GM12891 (cell line): ENCODE measurements at regions not wholly inside any gene's neighbourhood (a gene's known extent, or its start where the extent isn't known, plus 50 kb on each side); places are given as distances from the start of the nearest gene placed in this dataset.

Experiments used
- DNase-seq: peaks from one replicate; pipeline ENCODE4 v3.0.0; 2011; ENCODE audit warnings: low spot score; ENCODE audit not compliant: insufficient read length
- FAIRE-seq: peaks from 2 replicates; lab custom pipeline; 2011; peaks lifted over from hg19 to GRCh38; lab: Jason Lieb, UNC
- PAX5 ChIP-seq: IDR thresholded peaks from 2 replicates; pipeline ENCODE4 v1.6.1; 2011; ENCODE audit warnings: low read length, moderate library complexity, mild to moderate bottlenecking; ENCODE audit not compliant: insufficient read depth, severe bottlenecking
- POLR2A ChIP-seq: IDR thresholded peaks from 2 replicates; pipeline ENCODE4 v1.6.1; 2011; ENCODE audit warnings: low read depth, low read length, control low read depth
- POLR2AphosphoS5 ChIP-seq: IDR thresholded peaks from 2 replicates; pipeline ENCODE4 v1.6.1; 2011; ENCODE audit warnings: low read depth, low read length, control low read depth
- POU2F2 ChIP-seq: IDR thresholded peaks from 2 replicates; pipeline ENCODE4 v1.6.1; 2011; ENCODE audit warnings: low read depth, mild to moderate bottlenecking, control low read depth, low read length, moderate library complexity
- SPI1 ChIP-seq: IDR thresholded peaks from 2 replicates; pipeline ENCODE4 v1.6.1; 2011; ENCODE audit warnings: low read depth, low read length, control low read depth
- TAF1 ChIP-seq: IDR thresholded peaks from 2 replicates; pipeline ENCODE4 v1.6.1; 2011; ENCODE audit warnings: low read depth, low read length, control low read depth

DNA sequence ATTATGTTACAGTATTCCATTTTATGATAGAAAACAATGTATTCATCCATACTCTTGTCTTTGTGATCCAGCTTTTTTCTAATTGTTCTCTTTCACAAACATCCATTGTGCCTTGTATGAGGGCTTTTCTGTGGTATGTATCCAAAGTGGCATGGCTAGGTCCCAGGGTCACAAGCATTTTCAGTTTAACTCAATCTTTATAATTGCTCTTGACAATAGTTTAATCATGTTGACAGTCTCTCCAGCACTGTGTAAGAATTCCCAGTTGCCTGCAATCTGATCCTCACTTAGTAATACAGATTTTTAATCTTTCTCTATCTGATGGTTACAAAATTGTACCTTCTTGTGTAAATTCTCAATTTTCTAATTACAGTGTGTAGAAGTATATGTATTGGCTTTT, 533.4 kb downstream of the NEBL start:
- TF ChIP-seq POU2F2 (no peak), SPI1 (no peak), POLR2AphosphoS5 (no peak), POLR2A (no peak), PAX5 (no peak), TAF1 (no peak)
- FAIRE-seq: no peak
- DNase-seq: no peak

DNA sequence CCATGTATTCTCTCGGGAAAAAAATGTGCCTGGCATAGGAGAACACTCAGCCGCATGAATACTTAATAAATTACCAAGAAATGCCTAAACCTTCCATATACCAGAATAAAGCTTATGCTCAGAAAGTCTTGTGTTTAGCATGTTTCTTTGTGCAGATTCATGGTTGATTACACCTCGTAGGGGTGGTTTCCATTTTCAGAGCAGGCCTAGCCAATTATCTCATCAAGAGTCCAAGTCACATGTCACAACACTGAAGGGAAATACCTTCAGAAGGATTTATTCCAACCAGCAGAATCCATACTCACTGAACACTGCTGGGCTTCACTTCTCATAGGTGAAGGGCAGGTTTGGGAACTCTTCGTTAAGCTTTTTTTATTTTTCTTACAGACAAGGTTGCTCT, 539.7 kb downstream of the PLXDC2 start:
- TF ChIP-seq POLR2AphosphoS5 (no peak), SPI1 (no peak), TAF1 (no peak), PAX5 (no peak), POU2F2 (no peak), POLR2A (no peak)
- no peak for DNase-seq
- FAIRE-seq: no peak

DNA sequence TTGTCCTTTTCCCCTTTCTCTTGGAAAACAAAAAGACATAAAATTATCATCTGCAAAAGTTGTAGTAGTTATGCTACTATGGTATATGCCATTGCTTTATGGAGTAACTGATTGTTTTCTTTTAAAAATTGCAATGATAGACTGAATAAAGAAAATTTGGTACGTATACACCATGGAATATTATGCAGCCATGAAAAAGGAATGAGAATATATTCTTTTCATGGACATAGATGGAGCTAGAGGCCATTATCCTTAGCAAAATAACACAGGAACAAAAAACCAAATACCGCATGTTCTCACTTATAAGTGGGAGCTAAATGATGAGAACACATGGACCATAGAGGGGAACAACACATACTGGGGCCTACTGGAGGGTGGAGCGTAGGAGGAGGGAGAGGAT, 538.8 kb downstream of the PLXDC2 start:
- no peak for FAIRE-seq
- no peak for TF ChIP-seq SPI1
- TF ChIP-seq POU2F2: no peak
- no peak for TF ChIP-seq PAX5
- no peak for TF ChIP-seq POLR2A
- TF ChIP-seq TAF1: no peak
- no peak for TF ChIP-seq POLR2AphosphoS5
- no peak for DNase-seq

DNA sequence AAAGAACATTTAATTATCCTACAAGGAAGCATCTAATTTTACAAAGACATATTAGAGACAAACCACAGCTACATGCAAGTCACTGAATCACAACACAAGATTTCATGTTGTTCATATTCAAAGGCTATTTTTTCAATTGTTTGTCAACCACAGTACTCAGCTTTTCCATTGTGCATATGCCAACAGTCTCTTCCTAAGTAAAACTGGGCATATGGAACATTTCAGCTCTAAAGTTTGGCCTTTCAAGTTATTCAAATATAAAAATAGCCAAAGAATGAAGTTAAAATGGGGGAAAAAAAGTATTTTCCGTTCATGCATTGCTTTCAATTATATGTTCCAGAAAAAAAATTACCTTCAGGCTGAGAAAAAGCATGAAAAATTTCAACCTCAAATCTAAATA, 537.9 kb downstream of the PLXDC2 start:
- TF ChIP-seq SPI1 (no peak), POLR2AphosphoS5 (no peak), PAX5 (no peak), POU2F2 (no peak), POLR2A (no peak), TAF1 (no peak)
- no peak for FAIRE-seq
- DNase-seq: no peak

DNA sequence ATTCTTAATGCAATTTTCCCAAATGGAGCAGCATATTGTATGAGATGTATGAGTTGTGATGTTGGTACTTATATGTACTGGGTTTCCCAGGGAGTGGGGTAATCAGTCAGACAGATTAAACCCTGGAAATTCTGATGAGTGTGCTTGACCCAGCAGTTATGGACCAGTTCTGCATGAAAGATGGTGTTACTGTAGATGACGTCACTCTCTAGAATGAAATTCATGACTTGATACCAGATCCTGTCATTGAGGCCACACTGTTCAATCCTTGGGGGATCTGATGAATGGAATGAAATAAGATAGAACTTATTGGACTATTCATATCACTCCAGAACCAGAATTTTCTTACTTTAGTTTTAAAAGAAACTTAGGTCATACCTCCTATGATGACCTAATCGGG, 534.3 kb downstream of the PLXDC2 start:
- TF ChIP-seq SPI1: no peak
- TF ChIP-seq PAX5: no peak
- TF ChIP-seq POLR2A: no peak
- TF ChIP-seq POLR2AphosphoS5: no peak
- TF ChIP-seq POU2F2: no peak
- no peak for TF ChIP-seq TAF1
- DNase-seq (no peak), FAIRE-seq (no peak)

DNA sequence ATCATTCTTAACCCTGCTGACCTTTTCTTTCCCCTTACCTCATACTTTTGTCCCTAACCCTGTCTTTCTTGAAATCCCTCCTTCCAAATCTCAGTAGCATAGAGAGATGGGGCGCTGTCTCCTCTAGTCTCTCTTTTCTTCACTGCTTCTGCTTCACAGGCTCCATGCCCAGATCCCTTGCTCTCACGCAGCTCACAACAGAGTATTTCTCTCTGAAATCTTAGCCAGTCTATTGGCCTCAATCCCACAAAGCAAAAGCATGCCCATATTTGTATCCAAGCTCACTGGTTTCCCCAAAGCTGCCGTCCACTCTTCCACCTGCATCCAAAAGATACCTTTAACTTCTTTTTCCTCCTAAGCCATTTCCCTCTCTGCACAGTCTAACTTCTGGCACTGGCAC, 526.8 kb downstream of the PLXDC2 start:
- TF ChIP-seq POLR2AphosphoS5 (no peak), TAF1 (no peak), PAX5 (no peak), POLR2A (no peak), SPI1 (no peak), POU2F2 (no peak)
- FAIRE-seq: no peak
- DNase-seq: no peak
